HepG2 (cell line): ENCODE measurements at regions not wholly inside any gene's neighbourhood (a gene's known extent, or its start where the extent isn't known, plus 50 kb on each side); places are given as distances from the start of the nearest gene placed in this dataset.
A peak's percentile ranks its signal among the peaks of the same experiment; 100 is the strongest.

Source experiments
- CHD2 ChIP-seq: IDR thresholded peaks from 2 replicates; pipeline ENCODE4 v1.6.1; 2011; ENCODE audit warnings: low read depth, low read length, improper control_type of control experiment
- EED ChIP-seq: sonication (generic); formaldehyde crosslinking; IDR thresholded peaks from 2 replicates; pipeline ENCODE4 v1.5.0; 2020; ENCODE audit warnings: mild to moderate bottlenecking, missing genetic modification reagents
- EP300 ChIP-seq, 3 experiments: sonication (generic) in 1 of 3; formaldehyde crosslinking in 1 of 3; IDR thresholded peaks; 2 replicates each; pipeline versions ENCODE4 v1.5.1 to v1.6.1; 2011 to 2020; ENCODE audit warnings: low read depth in 2 of 3, low read length in 2 of 3, borderline replicate concordance in 1 of 3, improper control_type of control experiment in 1 of 3, mild to moderate bottlenecking in 1 of 3, missing genetic modification reagents in 1 of 3, moderate library complexity in 1 of 3
- FOSL2 ChIP-seq: sonication (generic); formaldehyde crosslinking; IDR thresholded peaks from 2 replicates; pipeline ENCODE4 v1.4.0; 2020; ENCODE audit warnings: missing genetic modification reagents
- HOXA3 ChIP-seq: sonication (generic); formaldehyde crosslinking; IDR thresholded peaks from 2 replicates; pipeline ENCODE4 v1.5.0; 2020; ENCODE audit warnings: missing genetic modification reagents
- MATR3 ChIP-seq: sonication (generic); formaldehyde crosslinking; IDR thresholded peaks from 2 replicates; pipeline ENCODE4 v1.4.0; 2020; ENCODE audit warnings: missing genetic modification reagents
- NFIB ChIP-seq: sonication (generic); formaldehyde crosslinking; IDR thresholded peaks from 2 replicates; pipeline ENCODE4 v1.9.0; 2021; ENCODE audit warnings: missing genetic modification reagents, mild to moderate bottlenecking, borderline replicate concordance
- NR2C2 ChIP-seq: sonication (generic); formaldehyde crosslinking; IDR thresholded peaks from 2 replicates; pipeline ENCODE4 v1.4.0; 2020; ENCODE audit warnings: missing genetic modification reagents, mild to moderate bottlenecking, moderate library complexity, borderline replicate concordance
- SSRP1 ChIP-seq: IDR thresholded peaks from 2 replicates; pipeline ENCODE4 v1.6.1; 2016; ENCODE audit warnings: control low read depth
- YY1 ChIP-seq: IDR thresholded peaks from 2 replicates; pipeline ENCODE4 v1.6.1; 2011; ENCODE audit warnings: low read length, low read depth, moderate library complexity, mild to moderate bottlenecking; ENCODE audit not compliant: insufficient read depth, insufficient replicate concordance
- ZNF10 ChIP-seq: sonication (generic); formaldehyde crosslinking; IDR thresholded peaks from 2 replicates; pipeline ENCODE4 v1.4.0; 2020; ENCODE audit warnings: mild to moderate bottlenecking, low read depth, missing genetic modification reagents, borderline replicate concordance
- ZNF232 ChIP-seq: sonication (generic); formaldehyde crosslinking; IDR thresholded peaks from 2 replicates; pipeline ENCODE4 v1.4.0; 2020; ENCODE audit warnings: missing genetic modification reagents, borderline replicate concordance
- ZNF451 ChIP-seq: sonication (generic); formaldehyde crosslinking; IDR thresholded peaks from 2 replicates; pipeline ENCODE4 v1.5.0; 2020; ENCODE audit warnings: mild to moderate bottlenecking, missing genetic modification reagents
- ZNF652 ChIP-seq: IDR thresholded peaks from 2 replicates; pipeline ENCODE4 v1.6.1; 2016; ENCODE audit warnings: low read depth, borderline replicate concordance
- ZNF775 ChIP-seq: sonication (generic); formaldehyde crosslinking; IDR thresholded peaks from 2 replicates; pipeline ENCODE4 v1.4.0; 2020; ENCODE audit warnings: missing genetic modification reagents, mild to moderate bottlenecking, moderate library complexity, borderline replicate concordance
- ZSCAN25 ChIP-seq: sonication (generic); formaldehyde crosslinking; IDR thresholded peaks from 2 replicates; pipeline ENCODE4 v1.8.0; 2022; ENCODE audit warnings: mild to moderate bottlenecking, missing genetic modification reagents
- TF ChIP-seq, protein P1 (sequence below): sonication (generic); formaldehyde crosslinking; IDR thresholded peaks from 2 replicates; pipeline ENCODE4 v1.5.0; 2020; ENCODE audit warnings: missing genetic modification reagents, mild to moderate bottlenecking, borderline replicate concordance
- TF ChIP-seq, protein P2 (sequence below): sonication (generic); formaldehyde crosslinking; IDR thresholded peaks from 2 replicates; pipeline ENCODE4 v1.9.0; 2021; ENCODE audit warnings: missing genetic modification reagents, borderline replicate concordance
- TF ChIP-seq, protein P3 (sequence below): sonication (generic); formaldehyde crosslinking; IDR thresholded peaks from 2 replicates; pipeline ENCODE4 v1.8.1; 2022; ENCODE audit warnings: low read depth, mild to moderate bottlenecking, missing genetic modification reagents
- TF ChIP-seq, protein P4 (sequence below): sonication (generic); formaldehyde crosslinking; IDR thresholded peaks from 2 replicates; pipeline ENCODE4 v1.5.0; 2020; ENCODE audit warnings: missing genetic modification reagents
- TF ChIP-seq, protein P5 (sequence below): sonication (generic); formaldehyde crosslinking; IDR thresholded peaks from 2 replicates; pipeline ENCODE4 v1.4.0; 2020; ENCODE audit warnings: missing genetic modification reagents, borderline replicate concordance

DNA sequence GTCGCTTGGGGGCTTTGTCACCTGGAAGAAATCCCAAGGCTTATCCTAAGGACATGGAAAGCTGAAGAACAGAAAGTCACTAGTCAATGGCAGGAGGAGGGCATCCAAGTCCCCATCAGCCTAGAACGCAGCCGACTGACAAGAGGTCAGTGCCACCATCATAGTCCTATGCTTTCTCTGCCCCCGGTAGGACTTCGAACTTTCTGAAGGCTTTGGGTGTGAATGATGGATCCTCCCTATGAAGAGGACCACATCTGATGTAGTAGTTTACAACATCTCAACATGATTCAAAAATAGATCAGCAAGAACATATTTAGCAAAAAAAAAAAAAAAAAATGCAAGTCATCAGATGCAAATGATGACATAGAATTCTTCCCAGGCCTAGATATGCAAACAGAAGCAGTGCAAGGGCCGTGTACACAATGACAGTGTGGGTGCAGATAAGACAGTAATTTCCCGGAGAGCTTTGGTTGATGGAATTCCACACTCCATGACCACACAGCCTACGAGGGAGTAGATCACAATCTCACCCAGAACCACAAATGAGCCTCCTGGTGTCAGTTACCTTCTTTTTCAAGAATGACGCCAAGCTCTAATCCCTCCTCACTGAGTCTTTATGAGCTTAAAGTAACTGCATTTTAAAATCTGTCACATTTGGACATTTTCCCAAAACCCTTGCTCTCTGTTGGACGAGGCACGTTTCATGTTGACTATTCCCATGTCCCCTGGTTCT is 88.2 kb downstream of the PSMG1 start (continued):
- no peak for TF ChIP-seq ZNF652 (CRISPR knock-in tag)
- no peak for TF ChIP-seq ZNF10 (CRISPR knock-in tag)
- no peak for TF ChIP-seq ZNF775
- peak; percentile 80; the same call in 1 of the 2 replicates for TF ChIP-seq ZNF232 (CRISPR knock-in tag)
- TF ChIP-seq YY1, result no peak
- TF ChIP-seq, protein P1, sequence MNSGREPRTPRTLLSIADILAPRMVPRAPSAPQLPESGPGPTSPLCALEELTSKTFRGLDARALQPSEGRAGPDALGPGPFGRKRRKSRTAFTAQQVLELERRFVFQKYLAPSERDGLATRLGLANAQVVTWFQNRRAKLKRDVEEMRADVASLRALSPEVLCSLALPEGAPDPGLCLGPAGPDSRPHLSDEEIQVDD, result no peak
- peak; percentile 92 for TF ChIP-seq HOXA3 (CRISPR knock-in tag)
- no peak for TF ChIP-seq MATR3 (CRISPR knock-in tag)
- no peak for TF ChIP-seq ZNF451 (CRISPR knock-in tag)
- TF ChIP-seq, protein P2, sequence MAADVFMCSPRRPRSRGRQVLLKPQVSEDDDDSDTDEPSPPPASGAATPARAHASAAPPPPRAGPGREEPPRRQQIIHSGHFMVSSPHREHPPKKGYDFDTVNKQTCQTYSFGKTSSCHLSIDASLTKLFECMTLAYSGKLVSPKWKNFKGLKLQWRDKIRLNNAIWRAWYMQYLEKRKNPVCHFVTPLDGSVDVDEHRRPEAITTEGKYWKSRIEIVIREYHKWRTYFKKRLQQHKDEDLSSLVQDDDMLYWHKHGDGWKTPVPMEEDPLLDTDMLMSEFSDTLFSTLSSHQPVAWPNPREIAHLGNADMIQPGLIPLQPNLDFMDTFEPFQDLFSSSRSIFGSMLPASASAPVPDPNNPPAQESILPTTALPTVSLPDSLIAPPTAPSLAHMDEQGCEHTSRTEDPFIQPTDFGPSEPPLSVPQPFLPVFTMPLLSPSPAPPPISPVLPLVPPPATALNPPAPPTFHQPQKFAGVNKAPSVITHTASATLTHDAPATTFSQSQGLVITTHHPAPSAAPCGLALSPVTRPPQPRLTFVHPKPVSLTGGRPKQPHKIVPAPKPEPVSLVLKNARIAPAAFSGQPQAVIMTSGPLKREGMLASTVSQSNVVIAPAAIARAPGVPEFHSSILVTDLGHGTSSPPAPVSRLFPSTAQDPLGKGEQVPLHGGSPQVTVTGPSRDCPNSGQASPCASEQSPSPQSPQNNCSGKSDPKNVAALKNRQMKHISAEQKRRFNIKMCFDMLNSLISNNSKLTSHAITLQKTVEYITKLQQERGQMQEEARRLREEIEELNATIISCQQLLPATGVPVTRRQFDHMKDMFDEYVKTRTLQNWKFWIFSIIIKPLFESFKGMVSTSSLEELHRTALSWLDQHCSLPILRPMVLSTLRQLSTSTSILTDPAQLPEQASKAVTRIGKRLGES (CRISPR knock-in tag), result 0 out of 2 replicates have a peak, but pooled peaks have one; percentile 40
- TF ChIP-seq EED (CRISPR knock-in tag), result no peak
- TF ChIP-seq CHD2, result no peak
- TF ChIP-seq, protein P3, sequence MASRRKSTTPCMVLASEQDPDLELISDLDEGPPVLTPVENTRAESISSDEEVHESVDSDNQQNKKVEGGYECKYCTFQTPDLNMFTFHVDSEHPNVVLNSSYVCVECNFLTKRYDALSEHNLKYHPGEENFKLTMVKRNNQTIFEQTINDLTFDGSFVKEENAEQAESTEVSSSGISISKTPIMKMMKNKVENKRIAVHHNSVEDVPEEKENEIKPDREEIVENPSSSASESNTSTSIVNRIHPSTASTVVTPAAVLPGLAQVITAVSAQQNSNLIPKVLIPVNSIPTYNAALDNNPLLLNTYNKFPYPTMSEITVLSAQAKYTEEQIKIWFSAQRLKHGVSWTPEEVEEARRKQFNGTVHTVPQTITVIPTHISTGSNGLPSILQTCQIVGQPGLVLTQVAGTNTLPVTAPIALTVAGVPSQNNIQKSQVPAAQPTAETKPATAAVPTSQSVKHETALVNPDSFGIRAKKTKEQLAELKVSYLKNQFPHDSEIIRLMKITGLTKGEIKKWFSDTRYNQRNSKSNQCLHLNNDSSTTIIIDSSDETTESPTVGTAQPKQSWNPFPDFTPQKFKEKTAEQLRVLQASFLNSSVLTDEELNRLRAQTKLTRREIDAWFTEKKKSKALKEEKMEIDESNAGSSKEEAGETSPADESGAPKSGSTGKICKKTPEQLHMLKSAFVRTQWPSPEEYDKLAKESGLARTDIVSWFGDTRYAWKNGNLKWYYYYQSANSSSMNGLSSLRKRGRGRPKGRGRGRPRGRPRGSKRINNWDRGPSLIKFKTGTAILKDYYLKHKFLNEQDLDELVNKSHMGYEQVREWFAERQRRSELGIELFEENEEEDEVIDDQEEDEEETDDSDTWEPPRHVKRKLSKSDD (CRISPR knock-in tag), result 0 out of 2 replicates have a peak, but pooled peaks have one; percentile 30
- TF ChIP-seq SSRP1, result no peak
- no peak for TF ChIP-seq NFIB (CRISPR knock-in tag)
- no peak for TF ChIP-seq ZSCAN25
- TF ChIP-seq, protein P4, sequence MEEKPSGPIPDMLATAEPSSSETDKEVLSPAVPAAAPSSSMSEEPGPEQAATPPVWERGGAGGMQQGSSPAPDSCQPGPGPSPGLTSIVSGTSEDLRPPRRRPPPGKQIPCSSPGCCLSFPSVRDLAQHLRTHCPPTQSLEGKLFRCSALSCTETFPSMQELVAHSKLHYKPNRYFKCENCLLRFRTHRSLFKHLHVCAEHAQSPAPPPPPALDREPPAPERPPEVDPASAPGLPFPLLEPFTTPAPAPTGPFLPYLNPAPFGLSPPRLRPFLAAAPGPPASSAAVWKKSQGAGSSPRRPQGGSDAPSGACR (CRISPR knock-in tag), result no peak
- TF ChIP-seq, protein P5, sequence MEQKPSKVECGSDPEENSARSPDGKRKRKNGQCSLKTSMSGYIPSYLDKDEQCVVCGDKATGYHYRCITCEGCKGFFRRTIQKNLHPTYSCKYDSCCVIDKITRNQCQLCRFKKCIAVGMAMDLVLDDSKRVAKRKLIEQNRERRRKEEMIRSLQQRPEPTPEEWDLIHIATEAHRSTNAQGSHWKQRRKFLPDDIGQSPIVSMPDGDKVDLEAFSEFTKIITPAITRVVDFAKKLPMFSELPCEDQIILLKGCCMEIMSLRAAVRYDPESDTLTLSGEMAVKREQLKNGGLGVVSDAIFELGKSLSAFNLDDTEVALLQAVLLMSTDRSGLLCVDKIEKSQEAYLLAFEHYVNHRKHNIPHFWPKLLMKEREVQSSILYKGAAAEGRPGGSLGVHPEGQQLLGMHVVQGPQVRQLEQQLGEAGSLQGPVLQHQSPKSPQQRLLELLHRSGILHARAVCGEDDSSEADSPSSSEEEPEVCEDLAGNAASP (CRISPR knock-in tag), result peak; percentile 68; the same call in 1 of the 2 replicates
- peak; percentile 38; the same call in 1 of the 2 replicates for TF ChIP-seq NR2C2
- TF ChIP-seq FOSL2 (CRISPR knock-in tag), result peak; percentile 87
- TF ChIP-seq EP300 (IDR thresholded peaks at IDR 0.05; ENCODE audit: low read depth in 2 of 2, low read length in 2 of 2), result peak; percentile 97 to 98
- TF ChIP-seq EP300 (CRISPR knock-in tag; IDR thresholded peaks at IDR 0.05; ENCODE audit: borderline replicate concordance), result peak; percentile 96
